ENCODE measurements at regions not wholly inside any gene's neighbourhood (a gene's known extent, or its start where the extent isn't known, plus 50 kb on each side); places are given as distances from the start of the nearest gene placed in this dataset.
"Not testable (repeated sequence)": the region's sequence is repeated elsewhere in the genome, so short reads cannot be mapped to it uniquely, and the experiment has no call there.

GRCh38 chr10:80697926-80698325 lies 160.2 kb downstream of the SH2D4B start:
- no peak for DNase-seq (ENCODE audit: low read depth in 2 of 3, low spot score in 2 of 3)

GRCh38 chr10:80699602-80700039 lies 161.9 kb downstream of the SH2D4B start:
- peak; percentile 13 to 76 (median 63) for DNase-seq (ENCODE audit: low read depth in 2 of 3, low spot score in 2 of 3)

DNA sequence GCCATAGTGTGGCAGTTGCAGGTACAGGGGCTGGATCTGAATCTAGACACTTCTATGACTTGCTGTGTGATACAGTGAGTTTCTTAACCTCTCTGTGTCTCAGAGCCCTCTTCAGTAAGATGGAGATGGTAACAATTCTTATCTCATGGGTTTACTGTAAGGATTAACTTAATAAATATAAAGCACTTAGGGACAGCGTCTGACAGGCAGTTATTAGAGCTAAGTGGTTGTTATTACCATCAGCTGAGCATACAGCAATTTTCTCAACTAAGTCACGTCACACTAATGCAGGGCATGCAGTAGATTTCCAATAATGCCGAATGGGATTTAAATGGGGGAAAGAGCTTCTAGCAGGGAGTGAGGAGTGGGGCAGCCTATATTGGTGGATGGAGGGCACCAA lies 162.6 kb downstream of the SH2D4B start:
- DNase-seq (ENCODE audit: low read depth in 2 of 3, low spot score in 2 of 3): no peak

DNA sequence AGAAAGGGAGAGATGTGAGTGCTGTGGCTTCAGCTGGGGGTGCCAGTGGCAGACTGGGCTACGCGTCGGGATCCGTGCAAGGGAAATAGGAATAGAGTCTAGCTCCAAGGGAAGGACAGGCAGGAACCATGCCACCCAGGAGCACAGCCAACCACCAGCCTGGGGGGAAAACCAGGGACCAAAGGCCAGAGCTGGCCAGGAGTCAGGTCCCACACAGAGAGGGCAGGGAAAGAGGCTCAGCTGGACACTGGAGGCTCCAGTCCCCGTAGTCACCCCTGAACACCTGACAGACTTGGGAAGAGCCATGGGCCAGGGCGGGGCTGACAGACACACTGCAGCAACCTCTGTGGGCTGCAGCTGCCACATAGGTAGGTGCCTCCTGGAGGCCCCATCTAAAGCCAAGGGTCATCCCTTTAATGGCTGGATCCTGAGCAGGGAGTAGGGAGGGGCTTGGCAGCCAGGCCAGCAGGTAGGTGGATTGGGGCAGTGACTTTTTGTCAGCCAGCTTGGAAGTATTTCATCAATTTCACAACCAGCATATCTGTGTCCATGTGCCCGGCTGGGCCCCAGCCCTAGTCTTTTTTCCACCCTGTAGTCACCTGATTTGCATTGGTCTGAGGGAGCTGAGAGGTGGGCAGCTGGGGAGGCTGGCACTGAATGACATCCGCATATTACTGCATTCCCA lies 163.2 kb downstream of the SH2D4B start:
- no peak for DNase-seq (ENCODE audit: low read depth in 2 of 3, low spot score in 2 of 3)

DNA sequence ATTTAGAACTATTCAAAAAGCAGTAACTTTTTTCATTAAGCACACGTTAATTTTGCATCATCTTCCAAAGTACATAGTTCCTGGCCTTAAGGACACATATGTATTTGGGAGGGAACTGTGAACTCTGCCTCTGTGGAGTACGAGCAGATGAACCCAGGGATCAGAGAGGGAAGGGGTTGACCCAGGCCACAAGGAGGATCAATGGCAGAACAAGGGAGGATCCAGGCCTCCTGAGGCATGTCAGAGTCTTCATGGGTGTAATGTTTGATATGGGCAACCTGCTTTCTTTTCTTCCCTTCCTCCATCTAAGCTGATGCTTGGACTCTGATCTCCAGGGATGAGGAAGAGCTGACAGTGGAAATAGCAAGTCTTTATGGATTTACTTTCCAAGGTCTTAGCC lies 164.0 kb downstream of the SH2D4B start:
- DNase-seq (ENCODE audit: low read depth in 2 of 3, low spot score in 2 of 3): no peak

GRCh38 chr10:80702143-80702542 lies 164.4 kb downstream of the SH2D4B start:
- DNase-seq (ENCODE audit: low read depth in 2 of 3, low spot score in 2 of 3): no peak

DNA sequence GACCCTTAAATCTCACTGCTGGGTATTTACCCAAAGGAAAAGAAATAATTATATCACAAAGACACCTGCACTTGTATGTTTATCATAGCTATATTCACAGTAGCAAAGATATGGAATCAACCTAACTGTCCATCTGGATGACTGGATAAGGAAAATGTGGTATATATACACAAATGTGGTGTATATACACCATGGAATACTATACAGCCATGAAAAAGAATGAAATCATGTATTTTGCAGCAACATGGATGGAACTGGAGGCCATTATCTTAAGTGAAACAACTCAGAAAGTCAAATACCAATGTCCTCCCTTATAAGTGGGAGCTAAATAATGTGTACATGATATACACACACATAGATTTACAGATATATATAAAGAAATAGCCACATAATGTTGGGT lies 168.2 kb downstream of the SH2D4B start:
- no peak for DNase-seq (ENCODE audit: low read depth in 2 of 3, low spot score in 2 of 3)

DNA sequence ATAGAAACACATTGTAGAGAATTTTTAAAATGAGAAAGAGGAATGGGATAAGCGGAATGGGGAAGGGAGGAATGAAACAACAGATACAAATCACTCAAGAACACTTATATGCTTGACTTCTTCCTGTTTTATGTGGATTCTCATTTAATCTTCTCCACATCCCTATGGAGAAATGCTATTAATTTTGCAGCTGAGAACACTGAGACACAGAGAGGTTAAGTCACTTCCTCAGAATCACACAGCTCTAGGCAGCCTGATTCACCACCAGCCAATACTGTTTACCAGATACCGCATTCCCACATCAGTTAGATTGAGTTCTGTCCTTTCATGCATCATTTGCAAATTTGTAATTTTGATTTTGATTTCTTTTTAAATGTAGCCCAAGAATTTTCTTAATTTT lies 170.5 kb downstream of the SH2D4B start:
- DNase-seq (ENCODE audit: low read depth in 2 of 3, low spot score in 2 of 3): no peak

- DNase-seq (ENCODE audit: low read depth in 2 of 3, low spot score in 2 of 3): no peak
Measured at GRCh38 chr10:80708808-80709207, 171.1 kb downstream of the SH2D4B start.

DNA sequence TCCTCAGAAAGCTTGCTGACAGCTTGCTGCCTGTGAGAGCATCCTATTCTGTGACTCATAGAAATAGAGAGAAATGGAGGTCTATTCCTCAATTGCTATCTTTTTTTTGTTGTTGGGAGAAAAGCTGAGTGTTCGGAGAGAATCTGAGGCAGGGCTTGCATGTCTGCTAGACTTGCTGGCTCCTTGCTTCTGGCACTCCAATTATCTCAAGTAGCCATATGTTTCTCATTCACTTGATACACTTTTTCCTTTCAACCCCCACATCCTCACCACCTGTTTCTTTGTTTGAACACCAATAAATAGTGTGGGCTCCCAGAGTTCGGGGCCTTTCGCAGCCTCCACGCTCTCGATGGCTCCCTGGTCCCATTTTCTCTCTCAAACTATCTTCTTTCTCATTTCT lies 172.2 kb downstream of the SH2D4B start:
- no peak for DNase-seq (ENCODE audit: low read depth in 2 of 3, low spot score in 2 of 3)

- DNase-seq (ENCODE audit: low read depth in 2 of 3, low spot score in 2 of 3): no peak
Measured at GRCh38 chr10:80713398-80713928, 175.8 kb downstream of the SH2D4B start.

GRCh38 chr10:80714566-80714965 lies 176.9 kb downstream of the SH2D4B start:
- DNase-seq (ENCODE audit: low read depth in 2 of 3, low spot score in 2 of 3): no peak

- peak in 1 of 3 donors; percentile 1 for DNase-seq (ENCODE audit: low read depth in 2 of 3, low spot score in 2 of 3)
Measured at GRCh38 chr10:80718024-80718423, 180.3 kb downstream of the SH2D4B start.

DNA sequence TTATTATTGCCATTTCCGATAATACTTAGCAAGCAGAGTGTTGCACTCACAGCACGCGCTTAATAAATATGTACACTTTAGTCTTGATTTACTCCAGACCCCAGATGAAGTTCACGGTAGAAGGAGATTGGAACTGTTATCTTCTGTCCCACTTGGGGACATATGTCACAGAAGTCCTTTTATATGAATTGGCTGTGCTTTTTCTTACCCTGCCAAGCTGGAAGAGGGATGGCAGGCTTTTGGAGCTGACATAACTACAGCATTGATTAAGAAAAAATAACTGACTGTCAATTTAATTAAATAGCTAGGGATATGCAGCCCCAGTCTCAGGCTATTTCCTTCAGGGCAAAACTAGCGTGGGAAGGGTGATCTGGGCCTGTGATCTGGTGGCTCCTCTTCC lies 182.2 kb downstream of the SH2D4B start:
- DNase-seq (ENCODE audit: low read depth in 2 of 3, low spot score in 2 of 3): no peak

DNA sequence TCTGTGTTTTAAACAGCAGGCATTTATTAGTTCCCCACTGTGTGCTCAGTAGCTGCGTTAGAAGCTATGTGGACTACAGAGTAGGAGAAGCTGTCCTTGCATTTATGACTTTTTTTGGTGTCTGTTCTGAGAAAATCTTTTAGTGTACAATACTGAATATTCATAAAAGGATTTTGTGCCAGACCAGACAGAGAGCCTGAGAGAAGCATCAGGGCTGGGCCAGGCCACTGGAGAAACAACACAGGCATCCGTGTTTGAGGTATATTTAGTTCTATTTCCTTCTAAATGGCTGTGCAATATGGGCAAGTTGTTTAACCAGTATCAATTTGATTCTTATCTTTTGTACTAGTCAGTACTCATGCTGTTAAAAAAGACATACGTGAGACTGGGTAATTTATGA lies 182.8 kb downstream of the SH2D4B start:
- DNase-seq (ENCODE audit: low read depth in 2 of 3, low spot score in 2 of 3): no peak

DNA sequence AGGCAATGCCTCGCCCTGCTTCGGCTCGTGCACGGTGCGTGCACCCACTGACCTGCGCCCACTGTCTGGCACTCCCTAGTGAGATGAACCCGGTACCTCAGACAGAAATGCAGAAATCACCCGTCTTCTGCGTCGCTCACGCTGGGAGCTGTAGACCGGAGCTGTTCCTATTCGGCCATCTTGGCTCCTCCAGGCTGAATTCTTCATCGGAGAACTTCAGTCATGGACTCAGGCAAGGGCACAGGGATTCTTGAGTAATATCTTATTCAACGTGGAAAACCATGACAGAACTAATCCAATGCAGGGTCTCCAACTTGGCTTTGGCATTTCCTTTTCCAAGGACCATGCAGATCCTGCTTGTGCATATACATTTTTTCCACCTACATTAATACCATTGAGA lies 190.7 kb downstream of the SH2D4B start:
- DNase-seq (ENCODE audit: low read depth in 2 of 3, low spot score in 2 of 3): not testable (repeated sequence)

DNA sequence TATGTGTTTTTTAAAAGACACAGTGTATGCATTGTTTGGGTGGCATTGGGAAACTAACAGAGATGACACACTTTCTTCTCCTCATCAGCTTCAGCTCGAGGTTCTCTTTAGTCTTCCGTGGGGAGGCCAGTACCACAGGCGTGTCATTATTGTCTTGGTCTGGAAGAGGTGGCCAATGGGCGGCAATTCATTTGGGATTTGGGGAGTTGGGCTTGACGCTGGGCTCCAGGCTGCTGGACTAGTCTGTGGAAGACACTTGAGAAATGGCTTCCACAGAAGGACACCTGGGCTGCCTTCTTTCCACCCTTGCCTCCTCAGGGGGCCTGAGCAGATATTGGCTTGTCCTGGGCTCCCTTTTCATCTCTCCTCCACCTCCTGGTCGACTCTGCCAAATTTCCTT lies 192.2 kb downstream of the SH2D4B start:
- DNase-seq (ENCODE audit: low read depth in 2 of 3, low spot score in 2 of 3): no peak

GRCh38 chr10:80730522-80730921 lies 192.8 kb downstream of the SH2D4B start:
- no peak for DNase-seq (ENCODE audit: low read depth in 2 of 3, low spot score in 2 of 3)

GRCh38 chr10:80734589-80734988 lies 196.9 kb downstream of the SH2D4B start:
- DNase-seq (ENCODE audit: low read depth in 2 of 3, low spot score in 2 of 3): no peak

DNA sequence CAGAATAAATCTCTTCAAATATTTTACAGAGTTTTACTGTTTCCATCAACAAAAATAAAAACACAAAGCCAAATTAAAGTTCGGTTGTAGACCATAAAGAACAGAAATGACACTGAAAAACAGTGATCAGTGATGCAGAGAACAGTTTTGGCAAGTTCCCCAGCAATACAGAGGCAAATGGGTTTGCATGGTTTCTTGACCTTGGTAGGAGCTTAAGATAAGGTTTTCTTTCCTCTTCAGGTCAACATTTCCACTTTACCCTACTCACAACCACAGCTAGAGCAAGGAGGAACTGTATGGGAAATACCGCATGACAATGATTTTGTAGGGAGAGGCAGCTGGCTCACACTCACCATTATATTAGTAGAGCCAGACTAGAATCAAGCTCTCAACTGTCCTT lies 199.5 kb downstream of the SH2D4B start:
- no peak for DNase-seq (ENCODE audit: low read depth in 2 of 3, low spot score in 2 of 3)

GRCh38 chr10:80739328-80739727 lies 201.6 kb downstream of the SH2D4B start:
- DNase-seq (ENCODE audit: low read depth in 2 of 3, low spot score in 2 of 3): no peak

GRCh38 chr10:80739963-80740715 lies 202.4 kb downstream of the SH2D4B start:
- no peak for DNase-seq (ENCODE audit: low read depth in 2 of 3, low spot score in 2 of 3)
